ENCODE measurements at regions not wholly inside any gene's neighbourhood (a gene's known extent, or its start where the extent isn't known, plus 50 kb on each side); places are given as distances from the start of the nearest gene placed in this dataset.
"Not testable (repeated sequence)": the region's sequence is repeated elsewhere in the genome, so short reads cannot be mapped to it uniquely, and the experiment has no call there.

DNA sequence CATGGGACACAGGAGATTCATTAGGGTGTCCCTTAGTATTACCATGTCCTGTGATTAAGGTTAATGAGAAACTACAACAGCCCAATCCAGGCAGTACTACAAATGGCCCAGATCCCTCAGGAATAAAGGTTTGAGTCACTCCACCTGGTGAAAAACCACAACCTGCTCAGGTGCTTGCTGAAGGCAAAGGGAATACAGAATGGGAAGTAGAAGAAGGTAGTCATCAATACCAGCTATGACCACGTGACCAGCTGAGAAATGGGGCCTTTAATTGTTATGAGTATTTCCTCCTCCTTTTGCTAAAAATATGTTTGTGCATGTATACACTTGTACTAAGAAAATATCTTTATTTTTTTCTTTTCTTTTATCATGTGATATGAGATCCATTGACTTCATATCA, 91.1 kb upstream of the ADAMTS5 start:
- no peak for DNase-seq (ENCODE audit: low spot score)

- DNase-seq (ENCODE audit: low spot score): no peak
These were observed 80.9 kb upstream of the ADAMTS5 start for GRCh38 chr21:27047658-27048314.

- no peak for DNase-seq (ENCODE audit: low spot score)
These were observed 80.4 kb upstream of the ADAMTS5 start for GRCh38 chr21:27047283-27047657.

- no peak for DNase-seq (ENCODE audit: low spot score)
These were observed 78.5 kb upstream of the ADAMTS5 start for GRCh38 chr21:27045281-27045985.

DNA sequence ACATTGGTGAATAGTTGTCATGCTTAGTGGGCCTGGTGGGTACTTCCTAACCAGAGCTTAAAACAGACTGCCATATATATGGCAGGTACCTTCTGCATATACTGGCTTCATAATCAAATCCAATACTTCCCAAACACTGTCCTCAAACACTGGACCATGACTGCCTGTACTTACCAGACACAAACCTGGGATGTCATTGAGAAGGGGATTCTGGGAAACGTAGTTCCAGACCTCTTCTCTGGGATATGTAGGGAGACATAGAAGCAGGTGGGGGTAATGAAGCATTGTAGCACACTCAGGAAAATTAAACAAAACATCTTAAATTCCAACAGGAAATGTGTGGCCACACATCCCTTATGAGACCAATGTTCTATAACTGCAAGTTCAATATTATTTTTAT, 76.5 kb upstream of the ADAMTS5 start:
- DNase-seq (ENCODE audit: low spot score): no peak

GRCh38 chr21:27040738-27041469, 74.0 kb upstream of the ADAMTS5 start:
- DNase-seq (ENCODE audit: low spot score): no peak

DNA sequence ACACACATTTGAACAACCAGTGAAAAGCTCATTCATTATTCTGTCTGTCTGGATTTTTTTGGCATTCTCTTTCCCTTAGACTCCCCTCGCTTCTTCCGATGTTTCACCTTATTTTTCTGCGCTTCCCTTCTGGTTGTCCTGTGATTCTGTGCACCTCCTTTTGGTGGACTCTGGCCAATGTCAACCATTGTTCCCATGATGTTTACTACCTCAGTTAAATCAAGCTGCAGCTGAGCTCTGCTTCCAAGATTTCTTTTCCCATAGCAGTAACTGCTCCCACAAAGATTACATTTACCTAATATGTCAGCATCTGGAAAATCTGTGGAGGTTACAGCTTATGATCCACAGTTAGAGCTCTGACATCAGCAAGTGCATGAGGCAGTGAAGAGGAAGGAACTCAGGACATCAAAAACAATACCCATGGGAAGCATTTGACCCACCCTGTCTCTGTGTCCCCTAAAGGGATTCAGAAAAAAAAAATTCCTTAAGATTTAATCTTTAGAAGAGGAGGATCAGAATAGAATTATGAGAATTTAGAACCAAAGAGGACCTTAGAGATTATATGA, 69.9 kb upstream of the ADAMTS5 start:
- DNase-seq (ENCODE audit: low spot score): no peak

DNA sequence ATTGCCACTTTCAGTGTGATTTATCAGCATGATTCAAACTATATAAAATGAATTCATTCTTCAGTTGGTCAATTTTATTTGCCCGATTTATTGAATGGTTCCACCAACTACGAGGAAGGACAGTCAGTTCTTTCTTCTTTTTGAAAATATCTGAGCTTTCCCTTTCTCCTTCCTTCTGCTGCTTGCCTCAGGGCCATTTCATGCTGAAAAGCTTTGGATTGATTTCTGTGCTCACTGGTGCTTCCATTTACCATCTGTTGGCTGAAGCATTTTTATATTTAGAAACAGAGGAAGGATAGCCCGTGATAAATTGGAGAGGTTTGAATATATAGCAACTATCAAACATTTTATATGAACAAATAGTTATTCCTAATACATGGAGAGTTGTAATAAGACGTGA, 68.9 kb upstream of the ADAMTS5 start:
- DNase-seq (ENCODE audit: low spot score): no peak

DNA sequence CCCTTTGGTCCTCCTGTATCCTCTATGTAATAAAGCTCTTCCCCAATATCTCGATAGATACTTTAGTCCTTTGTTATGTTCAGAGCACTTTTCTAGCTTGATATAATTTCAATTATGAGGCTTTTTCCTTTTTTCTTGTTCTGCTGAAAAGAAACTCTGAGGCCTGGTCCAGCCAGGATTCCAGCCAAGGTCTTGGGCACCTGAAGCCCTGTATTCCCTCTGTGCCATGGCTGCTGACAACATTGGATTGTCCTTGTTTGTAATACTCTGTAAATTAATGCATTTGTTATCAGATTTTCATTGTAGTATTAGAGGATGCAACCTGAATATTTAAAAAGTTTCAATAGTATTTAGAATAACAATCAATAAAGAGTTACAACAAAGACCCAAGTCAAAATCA, 67.9 kb upstream of the ADAMTS5 start:
- DNase-seq (ENCODE audit: low spot score): no peak

- DNase-seq (ENCODE audit: low spot score): no peak
These were observed 66.6 kb upstream of the ADAMTS5 start for GRCh38 chr21:27033471-27033870.

DNA sequence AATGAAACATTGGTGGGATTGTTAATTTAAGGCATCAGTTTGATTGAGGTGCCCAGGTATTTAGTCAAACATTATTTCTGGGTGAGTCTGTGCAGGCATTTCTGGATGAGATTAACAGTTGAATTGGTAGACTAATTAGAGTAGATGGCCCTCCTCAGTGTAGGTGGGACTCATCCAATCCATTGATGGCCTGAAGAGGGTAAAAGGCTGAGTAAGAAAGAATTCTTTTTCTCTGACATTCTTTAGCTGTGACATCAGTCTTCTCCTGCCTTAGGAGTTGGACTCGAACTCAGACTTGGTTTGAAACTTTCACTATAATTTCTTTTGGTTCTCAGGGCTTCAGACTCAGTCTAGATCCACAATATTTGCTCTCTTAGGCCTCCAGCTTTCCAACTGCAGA, 59.6 kb upstream of the ADAMTS5 start:
- no peak for DNase-seq (ENCODE audit: low spot score)

- DNase-seq (ENCODE audit: low spot score): not testable (repeated sequence)
These were observed 58.8 kb upstream of the ADAMTS5 start for GRCh38 chr21:27025708-27026107.

GRCh38 chr21:27024971-27025370, 58.1 kb upstream of the ADAMTS5 start:
- no peak for DNase-seq (ENCODE audit: low spot score)

DNA sequence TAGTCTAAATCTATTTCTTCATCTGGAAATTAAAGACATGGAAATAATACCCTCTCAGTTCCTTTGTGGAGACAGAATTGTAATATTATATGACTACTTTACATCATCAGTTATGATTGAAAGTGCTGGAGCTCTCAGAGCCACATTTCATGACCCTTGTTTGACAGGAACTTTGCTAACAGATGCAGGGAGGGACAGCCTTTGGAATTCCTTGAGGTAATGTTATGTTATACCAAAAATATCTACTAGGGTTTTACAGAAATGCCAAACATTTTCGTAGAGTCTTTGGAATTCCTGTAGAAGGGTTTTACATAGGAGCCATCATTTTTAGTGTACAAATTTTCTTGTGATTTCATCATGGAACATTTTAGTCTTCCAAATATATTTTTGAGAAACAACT, 57.4 kb upstream of the ADAMTS5 start:
- no peak for DNase-seq (ENCODE audit: low spot score)

- DNase-seq (ENCODE audit: low spot score): no peak
These were observed 56.3 kb upstream of the ADAMTS5 start for GRCh38 chr21:27023186-27023585.

DNA sequence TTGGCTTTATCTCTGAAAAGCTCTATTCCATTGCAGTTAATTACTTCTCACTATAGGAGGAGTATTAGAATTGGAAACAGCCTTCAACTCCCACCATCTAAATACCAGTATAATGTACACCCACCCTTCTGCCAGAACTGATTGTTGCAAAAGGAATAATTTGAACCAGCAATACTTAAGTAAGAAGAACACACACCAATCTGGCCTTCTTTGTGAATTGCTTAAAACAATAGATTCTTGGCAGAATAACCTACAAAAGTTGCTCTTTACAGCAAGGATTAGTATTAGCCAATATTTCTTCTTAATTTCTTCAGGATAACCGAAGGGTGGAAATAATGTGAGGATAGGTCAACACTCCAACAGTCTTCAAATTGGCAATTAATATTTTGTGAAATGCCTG, 54.9 kb upstream of the ADAMTS5 start:
- no peak for DNase-seq (ENCODE audit: low spot score)

GRCh38 chr21:27021046-27021445, 54.2 kb upstream of the ADAMTS5 start:
- DNase-seq (ENCODE audit: low spot score): no peak

- DNase-seq (ENCODE audit: low spot score): no peak
These were observed 50.4 kb upstream of the ADAMTS5 start for GRCh38 chr21:27017246-27017645.
